Vagina (tissue), 2 donors: ENCODE measurements at regions not wholly inside any gene's neighbourhood (a gene's known extent, or its start where the extent isn't known, plus 50 kb on each side); places are given as distances from the start of the nearest gene placed in this dataset.

ENCODE experiments used
- DNase-seq, 2 donors: peaks; one replicate each; pipeline ENCODE4 v3.0.0-alpha.2; 2017; ENCODE audit errors: extremely low spot score in 2 of 2
- H3K27ac ChIP-seq: fragments of 200-600 bp; sonication (generic); one replicate; pipeline ENCODE4 v1.5.1; 2019
- H3K27me3 ChIP-seq: fragments of 200-600 bp; sonication (generic); one replicate; pipeline ENCODE4 v1.5.1; 2019
- H3K36me3 ChIP-seq, 2 donors: fragments of 200-600 bp; sonication (generic); one replicate each; pipeline ENCODE4 v1.5.1; 2017 to 2019
- H3K4me1 ChIP-seq: fragments of 200-600 bp; sonication (generic); one replicate; pipeline ENCODE4 v1.5.1; 2019
- H3K4me3 ChIP-seq, 2 donors: fragments of 200-600 bp; sonication (generic); 1 replicate in 1 of 2; 2 replicates in 1 of 2; pipeline ENCODE4 v1.5.1; 2016 to 2019
- H3K9me3 ChIP-seq: fragments of 200-600 bp; sonication (generic); one replicate; pipeline ENCODE4 v1.5.1; 2019
- POLR2A ChIP-seq, 2 donors: fragments of 450-650 bp; IDR thresholded peaks; one replicate each; pipeline ENCODE4 v1.6.1; 2017; ENCODE audit warnings: antibody characterized with exemption in 2 of 2, mild to moderate bottlenecking in 2 of 2, moderate library complexity in 2 of 2
- POLR2AphosphoS5 ChIP-seq, 2 donors: sonication (generic); formaldehyde crosslinking; IDR thresholded peaks; one replicate each; pipeline ENCODE4 v1.9.0; 2017; ENCODE audit warnings: antibody characterized with exemption in 2 of 2, mild to moderate bottlenecking in 2 of 2, low read depth in 1 of 2; ENCODE audit not compliant: insufficient read depth in 1 of 2
- intact Hi-C: fragments of 100-400 bp; cut with DNase I; formaldehyde crosslinking; loops from one replicate; pipeline ENCODE4 v1.15.1; 2023
- TF ChIP-seq, protein P1 (sequence below), 3 experiments: fragments of 450-650 bp in 2 of 3; fragments of 200-600 bp in 1 of 3; sonication (generic) in 1 of 3; IDR thresholded peaks; one replicate each; pipeline ENCODE4 v1.5.1; 2017 to 2019; ENCODE audit warnings: antibody characterized with exemption in 3 of 3, mild to moderate bottlenecking in 2 of 3, moderate library complexity in 2 of 3

DNA sequence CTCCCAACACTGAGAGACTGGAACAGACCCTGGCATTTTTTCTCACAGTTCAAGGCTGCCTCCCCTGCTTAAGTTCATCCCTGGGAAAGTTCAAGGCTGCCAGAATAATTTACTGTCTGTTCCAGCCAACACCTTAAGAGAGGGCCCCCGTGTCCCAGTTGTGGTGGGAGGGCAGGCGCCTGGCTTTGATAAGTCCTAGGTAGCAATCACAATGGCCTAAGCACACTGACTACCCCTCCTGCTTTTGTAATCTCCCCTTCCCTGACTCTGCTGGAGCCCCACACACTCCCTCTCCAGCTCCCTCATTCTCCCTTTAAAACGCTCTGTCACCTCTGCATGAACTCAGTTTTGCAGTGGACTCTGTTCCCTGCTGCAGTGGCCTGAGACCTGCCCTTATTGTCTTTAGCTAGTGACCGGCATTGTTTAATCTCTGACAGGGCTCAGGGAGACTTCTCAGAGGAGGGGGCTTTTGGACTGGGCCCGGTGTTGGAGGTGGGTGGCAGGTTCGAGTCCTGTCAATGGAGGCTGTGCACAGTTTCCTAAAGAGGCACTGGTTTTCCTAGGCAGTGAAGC, 507.2 kb downstream of the TBC1D22A start:
- intact Hi-C loops = no loop called here
- TF ChIP-seq, protein P1, sequence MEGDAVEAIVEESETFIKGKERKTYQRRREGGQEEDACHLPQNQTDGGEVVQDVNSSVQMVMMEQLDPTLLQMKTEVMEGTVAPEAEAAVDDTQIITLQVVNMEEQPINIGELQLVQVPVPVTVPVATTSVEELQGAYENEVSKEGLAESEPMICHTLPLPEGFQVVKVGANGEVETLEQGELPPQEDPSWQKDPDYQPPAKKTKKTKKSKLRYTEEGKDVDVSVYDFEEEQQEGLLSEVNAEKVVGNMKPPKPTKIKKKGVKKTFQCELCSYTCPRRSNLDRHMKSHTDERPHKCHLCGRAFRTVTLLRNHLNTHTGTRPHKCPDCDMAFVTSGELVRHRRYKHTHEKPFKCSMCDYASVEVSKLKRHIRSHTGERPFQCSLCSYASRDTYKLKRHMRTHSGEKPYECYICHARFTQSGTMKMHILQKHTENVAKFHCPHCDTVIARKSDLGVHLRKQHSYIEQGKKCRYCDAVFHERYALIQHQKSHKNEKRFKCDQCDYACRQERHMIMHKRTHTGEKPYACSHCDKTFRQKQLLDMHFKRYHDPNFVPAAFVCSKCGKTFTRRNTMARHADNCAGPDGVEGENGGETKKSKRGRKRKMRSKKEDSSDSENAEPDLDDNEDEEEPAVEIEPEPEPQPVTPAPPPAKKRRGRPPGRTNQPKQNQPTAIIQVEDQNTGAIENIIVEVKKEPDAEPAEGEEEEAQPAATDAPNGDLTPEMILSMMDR (IDR thresholded peaks at IDR 0.05) = no peak
- TF ChIP-seq POLR2A (IDR thresholded peaks at IDR 0.05) (no peak), POLR2AphosphoS5 (IDR thresholded peaks at IDR 0.05; ENCODE audit: insufficient read depth in 1 of 2, low read depth in 1 of 2) (no peak)
- DNase-seq = no peak

DNA sequence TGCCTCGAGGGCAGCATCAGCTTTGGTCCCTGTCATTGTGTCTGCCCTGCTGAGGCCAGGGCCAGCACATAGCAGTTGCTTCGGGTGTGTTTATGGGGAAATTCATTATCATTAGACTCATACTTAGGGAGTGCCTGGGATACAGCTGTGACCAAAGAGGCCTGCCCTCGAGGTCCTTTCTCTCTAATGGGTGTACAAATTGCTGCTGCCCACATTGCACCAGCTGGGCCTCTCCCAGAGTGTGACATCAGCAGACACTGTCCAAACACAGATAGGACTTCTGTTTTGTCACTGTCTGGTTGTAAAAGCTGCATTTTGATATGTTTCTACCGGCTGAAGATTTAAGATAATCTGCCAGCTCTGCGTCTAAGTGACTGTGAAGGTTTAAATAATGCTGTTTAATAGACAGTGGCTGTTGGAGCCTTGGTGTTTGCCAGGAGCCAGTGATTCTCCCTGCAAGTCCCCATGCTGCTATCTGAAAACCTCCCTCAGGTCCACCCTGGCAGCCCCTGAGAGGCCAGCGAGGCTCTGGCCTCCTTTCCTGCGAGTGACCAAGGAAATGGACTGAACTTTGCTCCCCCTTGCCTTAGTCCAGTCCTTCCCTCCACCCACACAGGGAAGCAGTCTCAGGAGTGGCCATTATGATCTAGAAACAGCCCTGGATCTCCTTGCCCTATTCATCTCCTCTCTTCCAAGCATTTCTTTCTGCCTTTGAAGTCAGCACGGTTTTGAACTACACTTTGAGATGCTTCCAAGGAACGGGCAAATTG, 505.2 kb downstream of the TBC1D22A start:
- intact Hi-C loops = no loop called here
- Histone ChIP-seq H3K27me3 (no peaks in the 10 kb centered on the region), H3K9me3 (no peaks in the 10 kb centered on the region)

More for the DNA sequence above, 507.2 kb downstream of the TBC1D22A start:
- Histone ChIP-seq H3K4me3 (no peak overlapping the region), H3K9me3 (no peaks in the 10 kb centered on the region), H3K27ac (no peak overlapping the region), H3K36me3 (no peaks in the 10 kb centered on the region), H3K27me3 (no peaks in the 10 kb centered on the region), H3K4me1 (no peaks in the 10 kb centered on the region)

DNA sequence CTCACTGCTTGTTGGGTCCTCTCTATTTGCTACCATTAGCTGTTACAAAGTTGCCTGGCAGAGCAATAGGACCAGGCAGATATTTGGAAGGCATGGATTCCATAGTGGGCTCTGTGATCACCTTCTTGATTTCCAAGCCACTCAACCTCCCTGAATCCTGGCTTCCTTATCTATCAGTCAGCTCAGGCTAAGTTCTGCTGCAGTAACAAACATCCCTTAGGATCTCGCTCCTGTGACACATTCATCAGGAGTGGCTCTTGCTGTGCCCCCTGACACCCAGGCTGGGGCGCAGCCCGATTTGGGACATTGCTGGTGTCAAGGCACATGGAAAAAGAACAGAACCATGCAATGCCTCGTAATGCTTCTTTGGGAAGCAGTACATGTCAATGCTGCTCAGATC, 503.9 kb downstream of the TBC1D22A start:
- Histone ChIP-seq H3K27me3 (no peaks in the 10 kb centered on the region), H3K4me1 (no peaks in the 10 kb centered on the region), H3K27ac (no peak overlapping the region), H3K36me3 (no peaks in the 10 kb centered on the region), H3K9me3 (no peaks in the 10 kb centered on the region), H3K4me3 (no peak overlapping the region)
- no peak for TF ChIP-seq POLR2AphosphoS5 (IDR thresholded peaks at IDR 0.05; ENCODE audit: insufficient read depth in 1 of 2, low read depth in 1 of 2)
- intact Hi-C loops = no loop called here
- no peak for DNase-seq

More for the DNA sequence above, 505.2 kb downstream of the TBC1D22A start:
- H3K4me3 ChIP-seq = no peak overlapping the region
- no peaks in the 10 kb centered on the region for H3K4me1 ChIP-seq
- no peak overlapping the region for H3K27ac ChIP-seq
- no peaks in the 10 kb centered on the region for H3K36me3 ChIP-seq
- TF ChIP-seq POLR2A (IDR thresholded peaks at IDR 0.05) = no peak
- no peak for TF ChIP-seq POLR2AphosphoS5 (IDR thresholded peaks at IDR 0.05; ENCODE audit: insufficient read depth in 1 of 2, low read depth in 1 of 2)
- DNase-seq = no peak

DNA sequence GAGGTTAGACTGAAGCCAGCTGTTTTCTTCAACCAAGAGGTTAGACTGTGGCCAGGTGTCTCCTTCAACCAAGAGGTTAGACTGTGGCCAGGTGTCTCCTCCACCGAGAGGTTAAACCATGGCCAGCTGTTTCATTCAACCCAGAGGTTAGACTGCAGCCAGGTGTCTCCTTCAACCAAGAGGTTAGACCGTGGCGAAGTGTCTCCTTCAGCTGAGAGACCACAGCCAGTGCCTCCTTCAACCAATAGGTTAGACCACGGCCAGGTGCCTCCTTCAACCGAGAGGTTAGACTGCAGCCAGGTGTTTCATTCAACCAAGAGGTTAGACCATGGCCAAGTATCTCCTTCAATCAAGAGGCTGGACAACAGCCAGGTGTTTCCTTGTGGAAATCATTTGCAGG, 498.1 kb downstream of the TBC1D22A start:
- intact Hi-C loops = no loop called here
- no peak overlapping the region for H3K4me3 ChIP-seq
- H3K27ac ChIP-seq = no peak overlapping the region
- no peaks in the 10 kb centered on the region for H3K27me3 ChIP-seq
- no peaks in the 10 kb centered on the region for H3K36me3 ChIP-seq
- no peaks in the 10 kb centered on the region for H3K9me3 ChIP-seq
- no peak for TF ChIP-seq POLR2A (IDR thresholded peaks at IDR 0.05)
- TF ChIP-seq, protein P1 (IDR thresholded peaks at IDR 0.05) = no peak
- TF ChIP-seq POLR2AphosphoS5 (IDR thresholded peaks at IDR 0.05; ENCODE audit: insufficient read depth in 1 of 2, low read depth in 1 of 2) = no peak
- DNase-seq = no peak
- H3K4me1 ChIP-seq = no peaks in the 10 kb centered on the region

DNA sequence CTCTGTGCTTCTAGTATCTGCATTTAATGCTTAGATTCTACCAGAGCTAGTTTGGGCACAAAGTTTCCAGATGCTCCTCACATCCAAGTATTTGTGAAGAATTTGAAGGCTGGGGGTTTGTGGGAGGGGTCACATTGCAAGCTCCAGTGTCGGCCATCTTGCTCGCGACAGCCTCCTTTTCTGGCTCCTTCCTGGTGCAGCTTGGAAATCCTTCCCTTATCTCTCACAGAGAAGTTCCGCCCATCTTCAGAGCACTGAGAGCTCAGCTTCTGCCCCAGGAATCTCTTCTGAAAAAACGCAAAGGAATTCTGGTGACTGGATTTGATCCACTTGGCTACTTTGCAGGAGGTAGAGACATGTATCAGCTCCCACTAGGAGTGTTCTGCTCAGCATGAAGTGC, 497.5 kb downstream of the TBC1D22A start:
- intact Hi-C loops = no loop called here
- Histone ChIP-seq H3K36me3 (no peaks in the 10 kb centered on the region), H3K27ac (no peak overlapping the region), H3K4me1 (no peaks in the 10 kb centered on the region), H3K27me3 (no peaks in the 10 kb centered on the region), H3K4me3 (no peak overlapping the region), H3K9me3 (no peaks in the 10 kb centered on the region)
- no peak for DNase-seq
- TF ChIP-seq, protein P1 (IDR thresholded peaks at IDR 0.05) = no peak
- no peak for TF ChIP-seq POLR2AphosphoS5 (IDR thresholded peaks at IDR 0.05; ENCODE audit: insufficient read depth in 1 of 2, low read depth in 1 of 2)

DNA sequence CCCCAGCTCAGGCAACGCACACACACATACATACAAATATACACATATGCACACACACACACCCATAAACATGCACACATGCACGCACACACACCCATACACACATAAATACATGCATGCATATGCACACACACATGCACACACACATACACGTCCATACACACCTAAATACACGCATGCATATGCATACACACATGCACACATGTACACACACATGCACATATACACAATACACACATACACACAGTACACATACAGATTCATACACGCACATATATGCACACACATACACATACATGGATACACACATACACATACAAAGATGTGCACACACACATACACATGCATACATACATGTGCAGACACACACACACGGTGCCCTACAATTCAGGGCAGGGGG, 496.6 kb downstream of the TBC1D22A start:
- H3K27ac ChIP-seq = no peak overlapping the region
- H3K9me3 ChIP-seq = no peaks in the 10 kb centered on the region
- intact Hi-C loops = no loop called here
- H3K4me1 ChIP-seq = no peaks in the 10 kb centered on the region
- no peaks in the 10 kb centered on the region for H3K27me3 ChIP-seq
- H3K36me3 ChIP-seq = no peaks in the 10 kb centered on the region
- TF ChIP-seq POLR2AphosphoS5 (IDR thresholded peaks at IDR 0.05; ENCODE audit: insufficient read depth in 1 of 2, low read depth in 1 of 2) (no peak), POLR2A (IDR thresholded peaks at IDR 0.05) (no peak)
- no peak overlapping the region for H3K4me3 ChIP-seq
- DNase-seq = peak in 1 of 2 donors; percentile 55
